PC-9 (cell line): ENCODE measurements at regions not wholly inside any gene's neighbourhood (a gene's known extent, or its start where the extent isn't known, plus 50 kb on each side); places are given as distances from the start of the nearest gene placed in this dataset.

Experiments
- CTCF ChIP-seq: fragments of 200-600 bp; sonication (generic); conservative IDR thresholded peaks from 2 replicates; pipeline ENCODE4 v1.6.1; 2017; ENCODE audit warnings: mixed run types, antibody characterized with exemption, mild to moderate bottlenecking, moderate library complexity
- EZH2 ChIP-seq: fragments of 200-600 bp; sonication (generic); IDR thresholded peaks from 2 replicates; pipeline ENCODE4 v1.8.0; 2017; ENCODE audit warnings: antibody characterized with exemption, low read depth

GRCh38 chr10:123295644-123296043 is 141.4 kb downstream of the BUB3 start:
- TF ChIP-seq EZH2: no peak
- TF ChIP-seq CTCF: no peak
